ENCODE measurements at regions not wholly inside any gene's neighbourhood (a gene's known extent, or its start where the extent isn't known, plus 50 kb on each side); places are given as distances from the start of the nearest gene placed in this dataset.

- TF ChIP-seq CTCF (optimal IDR thresholded peaks at IDR 0.05 in 1 of 3, IDR thresholded peaks at IDR 0.05 in 1 of 3, conservative IDR thresholded peaks at IDR 0.05 in 1 of 3; ENCODE audit: extremely low read depth in 1 of 3, insufficient read depth in 2 of 3, low read length in 3 of 3) = no peak
- no peak for TF ChIP-seq EZH2 (IDR thresholded peaks at IDR 0.05; ENCODE audit: low read length)
Observed at GRCh38 chr5:165108809-165109208, 1603.4 kb downstream of the MAT2B start.

Measured in keratinocyte (primary cell).